ENCODE measurements at regions not wholly inside any gene's neighbourhood (a gene's known extent, or its start where the extent isn't known, plus 50 kb on each side); places are given as distances from the start of the nearest gene placed in this dataset.

GRCh38 chr6:102582569-102582968 lies 1189.1 kb downstream of the GRIK2 start:
- Mint-ChIP-seq H3K27me3 (no peaks in the 10 kb centered on the region), H3K4me3 (no peak overlapping the region), H3K27ac (no peak overlapping the region), H3K9me3 (no peaks in the 10 kb centered on the region), H3K36me3 (no peaks in the 10 kb centered on the region), H3K4me1 (ENCODE audit: low read depth) (no peaks in the 10 kb centered on the region)
- intact Hi-C loops (cut with micrococcal nuclease), result no loop called here
- CTCF ChIA-PET, result no interaction called here
- no peak for DNase-seq
- POLR2A ChIA-PET, result no interaction called here

GRCh38 chr6:102581378-102582124 lies 1188.0 kb downstream of the GRIK2 start:
- no peak for DNase-seq
- Mint-ChIP-seq H3K27ac (no peak overlapping the region), H3K27me3 (no peaks in the 10 kb centered on the region), H3K4me1 (ENCODE audit: low read depth) (no peaks in the 10 kb centered on the region), H3K4me3 (no peak overlapping the region), H3K9me3 (no peaks in the 10 kb centered on the region), H3K36me3 (no peaks in the 10 kb centered on the region)
- CTCF ChIA-PET, result no interaction called here
- intact Hi-C loops (cut with micrococcal nuclease), result no loop called here
- POLR2A ChIA-PET, result no interaction called here

DNA sequence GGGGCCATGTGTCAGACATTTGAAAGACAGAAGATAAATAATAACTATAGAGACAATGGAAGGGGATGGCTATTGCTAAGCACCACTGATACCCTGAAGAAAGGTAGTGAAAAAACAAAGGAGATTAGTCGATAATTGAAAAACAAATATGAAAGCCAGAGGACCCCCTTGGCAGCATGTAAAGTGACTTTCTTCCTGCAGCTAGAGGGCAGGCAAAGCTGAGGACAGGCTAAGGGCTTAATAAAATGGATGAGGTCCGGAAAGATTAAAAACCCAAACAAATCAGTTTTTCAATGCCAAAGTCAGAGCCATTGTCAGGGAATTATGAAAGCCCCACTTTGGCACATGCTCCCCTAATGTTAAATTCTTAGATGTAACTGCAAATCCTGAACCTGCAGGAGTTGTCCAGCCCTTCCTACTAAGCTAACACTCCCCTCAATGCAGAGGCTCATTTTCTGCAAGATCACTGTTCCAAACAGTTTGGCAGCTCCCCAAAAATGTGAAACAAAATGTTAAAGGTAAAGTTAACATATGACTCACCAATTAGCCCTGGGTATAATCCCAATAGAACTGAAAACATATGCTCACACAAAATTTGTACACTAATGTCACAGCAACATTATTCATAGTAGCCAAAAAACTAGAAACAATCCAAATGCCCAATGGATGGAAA lies 1177.9 kb downstream of the GRIK2 start:
- H3K27ac Mint-ChIP-seq, result no peak overlapping the region
- peaks cover 2% of the 10 kb centered on the region for H3K9me3 Mint-ChIP-seq
- H3K4me1 Mint-ChIP-seq (ENCODE audit: low read depth), result no peaks in the 10 kb centered on the region
- no peak overlapping the region for H3K4me3 Mint-ChIP-seq
- ChIA-PET CTCF (no interaction called here), POLR2A (no interaction called here)
- H3K36me3 Mint-ChIP-seq, result no peaks in the 10 kb centered on the region
- H3K27me3 Mint-ChIP-seq, result no peaks in the 10 kb centered on the region
- no peak for DNase-seq
- intact Hi-C loops (cut with micrococcal nuclease), result no loop called here

GRCh38 chr6:102562713-102563112 lies 1169.2 kb downstream of the GRIK2 start:
- ChIA-PET CTCF (no interaction called here), POLR2A (no interaction called here)
- Mint-ChIP-seq H3K27ac (no peak overlapping the region), H3K4me1 (ENCODE audit: low read depth) (no peaks in the 10 kb centered on the region), H3K36me3 (no peaks in the 10 kb centered on the region), H3K4me3 (no peak overlapping the region), H3K9me3 (no peaks in the 10 kb centered on the region), H3K27me3 (no peaks in the 10 kb centered on the region)
- no peak for DNase-seq
- intact Hi-C loops (cut with micrococcal nuclease), result no loop called here

- intact Hi-C loops (cut with micrococcal nuclease), result no loop called here
- Mint-ChIP-seq H3K36me3 (no peaks in the 10 kb centered on the region), H3K4me1 (ENCODE audit: low read depth) (no peaks in the 10 kb centered on the region), H3K9me3 (peaks cover 2% of the 10 kb centered on the region), H3K27ac (no peak overlapping the region), H3K27me3 (no peaks in the 10 kb centered on the region), H3K4me3 (no peak overlapping the region)
- no peak for DNase-seq
- CTCF ChIA-PET, result no interaction called here
- POLR2A ChIA-PET, result no interaction called here
Measured at GRCh38 chr6:102553214-102553613, 1159.7 kb downstream of the GRIK2 start.

DNA sequence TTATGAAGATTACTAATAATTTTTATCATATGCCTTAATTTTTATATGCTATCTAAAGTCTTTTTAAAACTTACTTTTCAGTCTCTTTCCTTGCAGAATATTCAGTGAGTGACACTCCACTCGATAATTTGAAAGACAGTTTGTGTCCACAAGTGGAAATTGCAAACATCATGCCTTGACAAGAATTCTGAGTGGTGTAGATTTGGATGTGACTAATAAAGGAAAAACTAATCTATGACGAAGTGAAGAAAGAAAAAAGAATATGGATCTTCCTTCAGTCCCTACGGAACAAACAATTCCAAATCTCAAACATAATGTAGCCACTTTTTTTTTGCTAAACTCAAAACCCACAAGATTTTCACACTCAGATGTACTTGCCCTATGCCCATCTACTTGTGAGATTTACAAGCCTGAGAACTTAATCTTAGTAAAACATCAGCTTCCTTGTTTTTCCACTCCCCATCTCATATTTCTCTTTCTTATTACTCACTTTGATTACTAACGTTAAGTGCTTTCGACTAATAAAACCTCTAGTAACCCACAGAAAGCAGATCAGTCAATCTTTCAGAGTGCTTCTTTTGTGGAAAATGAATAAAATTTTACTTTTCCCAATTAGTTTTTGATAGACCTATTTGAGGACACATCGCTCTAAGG lies 1155.8 kb downstream of the GRIK2 start:
- Mint-ChIP-seq H3K27me3 (no peaks in the 10 kb centered on the region), H3K36me3 (no peaks in the 10 kb centered on the region), H3K9me3 (peaks cover 4% of the 10 kb centered on the region), H3K27ac (no peak overlapping the region), H3K4me3 (no peak overlapping the region), H3K4me1 (ENCODE audit: low read depth) (no peaks in the 10 kb centered on the region)
- intact Hi-C loops (cut with micrococcal nuclease), result no loop called here
- no peak for DNase-seq
- CTCF ChIA-PET, result interaction anchor here (0.7 kb wide), 1 partner anchor 13 kb away, joined by 3 read pairs; no protein-coding TSS in a partner anchor
- POLR2A ChIA-PET, result no interaction called here

- intact Hi-C loops (cut with micrococcal nuclease), result no loop called here
- no peaks in the 10 kb centered on the region for H3K9me3 Mint-ChIP-seq
- POLR2A ChIA-PET, result no interaction called here
- H3K4me1 Mint-ChIP-seq (ENCODE audit: low read depth), result no peaks in the 10 kb centered on the region
- no peaks in the 10 kb centered on the region for H3K27me3 Mint-ChIP-seq
- DNase-seq, result no peak
- no peaks in the 10 kb centered on the region for H3K36me3 Mint-ChIP-seq
- H3K4me3 Mint-ChIP-seq, result no peak overlapping the region
- no peak overlapping the region for H3K27ac Mint-ChIP-seq
- CTCF ChIA-PET, result no interaction called here
Measured at GRCh38 chr6:102525336-102525735, 1131.8 kb downstream of the GRIK2 start.

DNA sequence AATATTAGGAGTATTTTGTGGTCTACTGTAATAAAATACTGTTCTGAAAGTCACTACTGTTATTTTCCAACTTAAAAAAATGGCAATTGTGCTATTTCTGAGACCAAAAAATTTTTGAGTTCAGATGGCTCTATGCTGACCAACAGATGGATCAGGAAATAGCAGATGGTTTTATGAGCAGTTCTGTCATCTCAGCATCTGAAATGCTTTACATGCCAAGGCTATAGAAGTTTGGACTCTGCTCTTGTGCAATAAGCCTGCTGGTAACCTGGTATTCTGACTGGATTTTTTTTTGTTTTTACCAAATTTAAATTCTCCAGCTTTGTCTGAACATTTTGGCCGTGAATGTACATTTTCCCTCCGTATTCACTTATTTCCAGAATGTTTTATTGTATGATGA lies 1127.5 kb downstream of the GRIK2 start:
- CTCF ChIA-PET, result no interaction called here
- Mint-ChIP-seq H3K27ac (no peak overlapping the region), H3K27me3 (no peaks in the 10 kb centered on the region), H3K9me3 (no peaks in the 10 kb centered on the region), H3K4me3 (no peak overlapping the region), H3K36me3 (no peaks in the 10 kb centered on the region), H3K4me1 (ENCODE audit: low read depth) (no peaks in the 10 kb centered on the region)
- intact Hi-C loops (cut with micrococcal nuclease), result no loop called here
- POLR2A ChIA-PET, result no interaction called here
- DNase-seq, result no peak

DNA sequence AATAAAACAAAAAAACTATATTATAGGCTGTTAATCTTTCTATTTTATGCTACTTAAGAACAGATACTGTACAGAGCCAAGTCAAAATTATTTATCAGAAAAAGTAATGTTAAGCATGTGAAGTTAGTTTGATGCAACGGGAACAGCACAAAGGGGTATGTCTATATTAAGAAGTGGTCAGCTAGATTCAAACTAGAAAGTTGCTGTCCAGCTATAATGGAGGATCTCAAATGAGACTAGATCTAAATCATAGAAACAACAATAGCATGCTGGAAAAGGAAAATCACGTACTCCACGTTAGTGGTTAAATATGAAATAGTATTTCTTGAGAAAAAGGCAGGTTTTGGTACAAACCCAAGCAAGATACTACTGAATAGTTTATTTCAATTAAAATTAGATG lies 1124.0 kb downstream of the GRIK2 start:
- DNase-seq, result no peak
- Mint-ChIP-seq H3K27me3 (no peaks in the 10 kb centered on the region), H3K9me3 (no peaks in the 10 kb centered on the region), H3K36me3 (no peaks in the 10 kb centered on the region), H3K27ac (no peak overlapping the region), H3K4me3 (no peak overlapping the region), H3K4me1 (ENCODE audit: low read depth) (no peaks in the 10 kb centered on the region)
- CTCF ChIA-PET, result no interaction called here
- POLR2A ChIA-PET, result no interaction called here
- intact Hi-C loops (cut with micrococcal nuclease), result no loop called here

- intact Hi-C loops (cut with micrococcal nuclease), result no loop called here
- no peaks in the 10 kb centered on the region for H3K36me3 Mint-ChIP-seq
- no peak overlapping the region for H3K27ac Mint-ChIP-seq
- peaks cover 35% of the 10 kb centered on the region for H3K9me3 Mint-ChIP-seq
- no peaks in the 10 kb centered on the region for H3K27me3 Mint-ChIP-seq
- no peak for DNase-seq
- no peaks in the 10 kb centered on the region for H3K4me1 Mint-ChIP-seq (ENCODE audit: low read depth)
- H3K4me3 Mint-ChIP-seq, result no peak overlapping the region
- CTCF ChIA-PET, result no interaction called here
- POLR2A ChIA-PET, result no interaction called here
Measured at GRCh38 chr6:102501615-102502014, 1108.1 kb downstream of the GRIK2 start.

- Mint-ChIP-seq H3K4me3 (no peak overlapping the region), H3K27ac (no peak overlapping the region), H3K27me3 (no peaks in the 10 kb centered on the region), H3K9me3 (peaks cover 22% of the 10 kb centered on the region), H3K4me1 (ENCODE audit: low read depth) (no peaks in the 10 kb centered on the region), H3K36me3 (no peaks in the 10 kb centered on the region)
- intact Hi-C loops (cut with micrococcal nuclease), result no loop called here
- ChIA-PET POLR2A (no interaction called here), CTCF (no interaction called here)
- DNase-seq, result no peak
Measured at GRCh38 chr6:102494808-102495207, 1101.3 kb downstream of the GRIK2 start.

- Mint-ChIP-seq H3K36me3 (no peaks in the 10 kb centered on the region), H3K4me1 (ENCODE audit: low read depth) (no peaks in the 10 kb centered on the region), H3K27ac (no peak overlapping the region), H3K9me3 (peaks cover 20% of the 10 kb centered on the region), H3K27me3 (no peaks in the 10 kb centered on the region), H3K4me3 (no peak overlapping the region)
- intact Hi-C loops (cut with micrococcal nuclease), result no loop called here
- CTCF ChIA-PET, result no interaction called here
- DNase-seq, result no peak
- POLR2A ChIA-PET, result no interaction called here
Measured at GRCh38 chr6:102493485-102493884, 1100.0 kb downstream of the GRIK2 start.

GRCh38 chr6:102488729-102489128 lies 1095.2 kb downstream of the GRIK2 start:
- POLR2A ChIA-PET, result no interaction called here
- no peak overlapping the region for H3K27ac Mint-ChIP-seq
- H3K9me3 Mint-ChIP-seq, result no peaks in the 10 kb centered on the region
- no peaks in the 10 kb centered on the region for H3K4me1 Mint-ChIP-seq (ENCODE audit: low read depth)
- no peaks in the 10 kb centered on the region for H3K36me3 Mint-ChIP-seq
- no peaks in the 10 kb centered on the region for H3K27me3 Mint-ChIP-seq
- DNase-seq, result no peak
- CTCF ChIA-PET, result no interaction called here
- intact Hi-C loops (cut with micrococcal nuclease), result no loop called here
- H3K4me3 Mint-ChIP-seq, result no peak overlapping the region
